Dermis blood vessel endothelial cell (primary cell): ENCODE measurements at regions not wholly inside any gene's neighbourhood (a gene's known extent, or its start where the extent isn't known, plus 50 kb on each side); places are given as distances from the start of the nearest gene placed in this dataset.

Experiments
- DNase-seq: peaks from one replicate; pipeline ENCODE4 v3.0.0; 2010

DNA sequence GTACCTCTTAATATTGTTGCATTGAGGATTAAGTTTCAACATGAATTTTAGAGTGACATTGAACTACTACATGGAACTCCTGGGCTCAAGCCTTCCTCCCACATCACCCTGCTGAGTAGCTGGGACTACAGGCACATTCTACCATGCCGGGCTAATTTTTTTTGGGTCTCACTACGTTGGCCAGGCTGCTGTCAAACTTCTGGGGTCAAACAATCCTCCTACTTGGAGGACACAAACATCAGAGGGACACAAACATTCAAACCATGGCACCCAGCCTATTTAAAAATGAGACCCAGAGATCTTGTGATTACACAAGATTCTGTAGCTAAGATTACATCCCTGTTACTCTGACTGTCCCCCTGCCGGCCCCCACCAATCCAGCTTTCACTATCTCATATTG, 180.9 kb downstream of the KCNRG start:
- no peak for DNase-seq

DNA sequence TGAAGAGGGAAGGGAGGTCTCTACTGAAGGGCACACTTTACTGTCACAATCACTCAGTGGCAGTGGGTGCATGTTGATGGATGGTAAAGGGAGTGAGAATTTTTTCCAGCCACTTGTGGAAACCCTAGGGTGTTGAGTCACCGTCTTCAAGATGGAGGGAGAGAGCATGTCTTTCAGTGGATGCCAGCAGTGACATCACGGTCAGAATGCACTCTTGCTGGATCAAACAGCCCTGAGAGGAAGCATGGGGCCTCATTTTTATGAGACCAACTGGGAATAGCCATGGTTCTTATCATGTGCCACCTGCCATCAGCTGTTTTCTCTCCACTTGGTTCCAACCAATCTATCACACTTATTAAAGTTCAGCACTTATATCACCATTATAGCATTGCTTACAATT, 182.5 kb downstream of the KCNRG start:
- DNase-seq, result no peak

DNA sequence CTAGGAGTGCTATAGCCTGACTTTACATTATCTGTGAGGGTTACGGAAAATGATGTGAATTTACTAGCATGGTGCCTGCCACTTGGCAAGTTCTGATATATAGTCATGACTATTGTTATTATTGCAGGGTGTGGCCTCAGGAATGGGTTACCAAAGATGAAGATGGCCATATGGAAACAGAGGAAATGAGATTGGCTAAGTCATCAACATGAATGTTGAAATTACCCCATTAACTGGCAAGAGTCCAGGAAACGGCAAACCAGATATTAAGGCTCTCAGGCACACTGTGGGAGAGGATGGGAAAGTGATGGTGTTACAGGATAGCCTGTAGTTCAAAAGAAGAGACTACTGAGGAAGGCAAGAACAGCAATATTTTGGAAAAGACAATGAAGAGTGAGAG, 183.3 kb downstream of the KCNRG start:
- peak; percentile 31 for DNase-seq

DNA sequence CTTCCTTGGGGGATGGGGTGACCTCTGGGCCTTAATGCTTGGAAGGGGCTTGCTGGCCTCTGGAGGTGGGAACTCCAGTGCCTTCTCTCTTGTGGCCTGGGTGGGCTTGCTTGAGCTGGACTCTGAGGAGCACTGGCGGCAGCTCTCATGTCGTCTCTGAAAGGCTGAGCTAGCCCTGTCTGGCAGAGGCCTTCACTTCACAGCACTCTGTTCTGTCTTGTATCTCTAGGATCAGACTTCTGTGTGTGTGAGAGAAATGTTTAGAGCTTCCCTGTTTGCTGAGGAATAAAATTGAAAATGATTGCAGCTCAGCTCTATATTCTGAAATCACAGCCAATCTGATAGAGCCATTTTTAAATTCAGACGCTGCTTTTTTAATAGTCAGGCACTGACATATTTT, 185.3 kb downstream of the KCNRG start:
- no peak for DNase-seq

DNA sequence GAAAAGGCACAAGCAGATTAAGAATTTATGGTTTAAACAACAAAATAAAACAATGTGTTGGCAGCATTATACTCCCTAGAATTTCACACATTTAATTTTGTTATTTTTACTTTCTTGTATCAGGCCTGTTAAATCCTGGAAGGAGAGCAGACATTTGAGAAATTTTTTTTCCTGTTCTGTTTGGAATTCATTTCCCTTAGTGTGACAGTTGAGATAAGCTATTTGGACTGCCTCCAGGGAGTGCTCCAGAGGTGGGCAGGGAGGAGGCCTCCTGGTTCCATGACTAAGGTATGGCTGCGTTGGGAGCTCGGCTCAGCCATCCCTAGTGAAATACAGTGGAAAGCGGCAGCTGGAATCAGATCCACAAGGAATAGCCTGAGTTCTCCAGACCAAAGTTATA, 185.7 kb downstream of the KCNRG start:
- peak; percentile 15 for DNase-seq

DNA sequence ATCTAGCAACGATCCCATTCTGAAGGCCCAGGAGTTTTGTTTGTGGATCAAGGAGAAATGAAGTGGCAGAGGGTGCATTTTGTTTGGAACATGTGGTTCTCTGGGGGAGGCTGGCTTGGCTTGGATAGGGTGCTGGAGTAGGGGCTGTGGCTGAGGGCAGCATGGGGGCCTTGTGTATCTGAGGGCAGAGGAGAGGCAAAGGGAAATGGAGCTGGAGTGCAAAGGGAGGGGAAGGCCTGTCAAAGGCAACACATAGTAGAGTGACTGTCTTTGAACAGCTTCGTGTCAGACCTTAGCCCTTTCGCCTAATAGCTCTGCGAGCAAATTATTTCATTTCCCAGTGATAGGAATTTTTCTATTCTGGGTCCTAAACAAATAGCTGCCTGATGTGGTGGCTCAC, 187.2 kb downstream of the KCNRG start:
- no peak for DNase-seq

DNA sequence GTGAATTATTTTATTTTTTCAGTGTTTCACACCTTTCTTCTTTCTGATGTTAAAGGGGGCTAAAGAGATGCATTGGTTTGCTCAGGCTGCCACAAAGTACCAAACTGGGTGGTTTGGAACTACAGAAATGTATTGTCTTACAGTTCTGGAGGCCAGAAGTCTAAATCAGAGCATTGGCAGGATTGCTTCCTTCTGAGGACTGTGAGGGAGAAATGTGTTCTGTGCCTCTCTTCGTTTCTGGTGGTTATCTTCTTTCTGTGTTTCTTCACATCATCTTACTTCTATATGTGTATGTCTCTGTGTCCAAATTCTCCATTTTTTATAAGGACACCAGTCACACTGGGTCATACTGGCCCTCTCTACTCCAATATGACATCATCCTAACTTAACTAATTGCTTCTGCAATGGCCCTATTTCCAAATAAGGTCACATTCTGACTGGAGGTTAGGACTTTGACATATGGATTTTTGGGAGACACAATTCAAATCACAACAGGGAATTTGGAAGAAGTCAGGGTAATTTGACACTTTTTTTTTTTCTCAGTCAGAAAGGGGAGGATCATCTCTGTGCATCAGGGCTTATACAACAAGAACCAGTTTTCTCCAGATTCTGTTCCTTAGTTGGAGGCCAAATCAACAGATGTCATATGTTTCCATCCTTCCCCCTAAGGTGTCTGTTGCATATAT, 188.2 kb downstream of the KCNRG start:
- DNase-seq, result no peak

DNA sequence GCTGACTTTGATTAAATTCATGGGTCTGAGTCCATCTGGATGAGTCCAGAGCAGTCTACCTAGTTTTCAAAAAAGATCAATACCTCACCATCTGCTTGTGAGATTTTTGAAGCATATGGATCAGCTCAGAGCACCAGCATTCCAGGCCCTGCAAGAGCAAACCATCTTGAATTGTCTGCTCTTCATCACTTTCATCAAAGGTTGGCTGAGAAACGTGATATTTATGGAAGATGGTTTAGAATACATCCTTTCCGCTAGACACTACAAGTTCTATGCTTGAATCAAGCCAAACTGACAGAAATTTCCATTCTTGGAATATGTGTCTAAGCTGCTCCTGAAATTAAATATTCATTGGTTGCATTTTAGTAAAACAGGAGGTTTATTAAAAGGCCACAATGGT, 190.3 kb downstream of the KCNRG start:
- no peak for DNase-seq

DNA sequence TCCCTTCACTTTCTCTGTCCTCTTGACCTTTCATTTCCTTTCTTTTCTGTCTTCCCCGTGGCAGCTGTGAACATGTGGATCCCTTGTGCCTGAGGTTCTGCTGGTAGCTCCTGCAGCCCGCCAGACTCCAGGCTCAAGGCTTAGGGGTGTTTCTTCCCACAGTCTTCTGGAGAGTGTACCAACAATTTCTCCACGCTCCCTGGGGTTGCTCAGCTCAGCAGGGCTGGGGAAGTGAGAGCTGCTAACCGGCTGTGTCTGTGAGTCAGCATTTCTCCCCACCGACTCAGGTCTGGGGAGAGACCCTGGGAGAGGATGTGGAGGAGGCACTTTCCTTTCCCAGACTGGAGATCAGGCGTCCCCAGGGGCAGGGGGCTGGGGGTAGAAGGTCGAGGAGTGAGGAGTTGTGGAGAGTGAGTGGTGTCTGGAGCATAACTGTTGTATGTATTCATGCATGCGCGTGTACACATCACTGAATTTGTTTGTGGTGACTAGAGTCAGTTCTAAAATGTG, 193.6 kb downstream of the KCNRG start:
- peak; percentile 47 for DNase-seq

DNA sequence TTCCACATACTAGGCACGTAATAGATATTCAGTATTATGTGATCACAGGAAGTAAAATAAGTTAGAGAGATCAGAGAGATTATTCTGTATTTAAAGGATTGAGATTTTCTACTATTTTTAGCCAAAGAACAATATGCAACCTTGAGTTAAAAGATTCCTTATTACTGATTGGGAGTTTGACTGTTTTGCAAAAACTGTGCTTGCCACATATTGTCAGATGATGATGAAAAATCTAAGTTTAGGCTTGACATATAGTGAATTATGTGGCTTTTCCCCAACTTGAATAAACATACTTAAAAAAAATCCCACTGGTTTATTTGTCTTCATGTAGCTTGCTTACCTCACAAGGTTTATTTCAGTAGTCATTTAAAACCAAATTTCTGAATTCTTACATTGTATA, 194.4 kb downstream of the KCNRG start:
- no peak for DNase-seq

DNA sequence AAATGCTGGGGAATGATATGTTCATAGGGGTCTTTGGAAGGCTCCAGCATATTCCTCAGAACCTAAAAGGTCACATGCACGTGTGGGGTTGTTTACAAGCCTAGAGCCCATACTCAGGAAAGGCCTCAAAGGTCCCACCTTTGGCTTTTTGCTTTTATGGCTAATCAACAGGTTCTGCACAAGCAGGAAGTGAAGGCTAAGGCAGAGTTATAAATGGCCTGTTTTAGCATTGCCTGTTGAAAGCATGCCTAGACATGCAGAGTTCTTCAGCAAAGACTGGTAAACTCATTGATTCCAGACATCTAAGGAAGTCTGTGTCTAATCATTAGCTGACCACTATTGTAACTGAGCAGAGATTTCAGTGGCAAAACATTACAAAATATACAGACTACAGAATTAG, 198.3 kb downstream of the KCNRG start:
- no peak for DNase-seq

DNA sequence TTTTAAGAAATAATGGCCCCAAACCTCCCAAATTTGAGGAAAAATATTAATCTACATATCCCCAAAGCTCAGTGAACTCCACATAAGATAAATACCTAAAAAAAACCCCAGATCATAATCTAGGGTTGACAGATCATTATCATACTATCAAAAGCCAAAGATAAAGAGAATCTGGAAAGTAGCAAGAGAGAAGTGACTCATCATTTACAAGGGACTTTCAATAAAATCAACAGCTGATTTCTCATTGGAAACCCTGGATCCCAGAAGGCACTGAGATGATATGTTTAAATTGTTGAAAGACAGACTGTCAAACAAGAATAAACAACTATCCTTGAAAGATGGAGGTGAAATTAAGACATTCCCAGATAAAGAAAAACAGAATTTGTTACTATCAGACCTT, 199.3 kb downstream of the KCNRG start:
- DNase-seq, result no peak

DNA sequence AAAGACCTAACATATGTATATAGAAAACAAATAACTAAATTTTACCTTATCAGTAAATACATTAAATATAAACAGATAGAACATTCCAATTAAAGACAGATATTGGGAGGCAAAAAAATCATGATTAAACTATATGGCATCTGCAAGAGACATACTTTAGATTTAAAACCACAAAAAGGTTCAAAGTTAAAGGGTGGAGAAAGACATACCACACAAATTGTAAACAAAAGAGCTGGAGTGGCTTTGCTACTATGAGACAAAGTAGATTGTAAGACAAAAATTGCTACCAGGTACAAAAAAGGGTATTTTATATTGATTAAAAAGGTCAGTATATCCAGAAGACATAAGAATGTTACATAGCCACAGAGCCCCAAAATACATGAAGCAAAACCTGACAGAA, 200.2 kb downstream of the KCNRG start:
- no peak for DNase-seq

DNA sequence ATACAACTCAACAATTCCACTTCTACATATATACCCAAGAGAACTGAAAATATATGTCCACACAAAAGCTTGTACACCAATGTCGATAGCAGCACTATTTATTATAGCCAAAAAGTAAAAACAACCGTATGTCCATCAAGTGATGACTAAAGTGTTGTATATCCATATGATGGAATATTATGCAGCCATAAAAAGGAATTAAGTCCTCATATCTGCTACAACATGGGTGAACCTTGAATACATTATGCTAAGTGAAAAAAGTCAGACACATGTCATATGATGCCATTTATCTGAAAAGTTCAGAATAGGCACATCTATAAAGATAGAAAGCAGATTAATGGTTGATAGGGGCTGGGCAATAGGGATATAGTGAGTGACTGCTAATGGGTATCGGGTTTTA, 204.5 kb downstream of the KCNRG start:
- no peak for DNase-seq

DNA sequence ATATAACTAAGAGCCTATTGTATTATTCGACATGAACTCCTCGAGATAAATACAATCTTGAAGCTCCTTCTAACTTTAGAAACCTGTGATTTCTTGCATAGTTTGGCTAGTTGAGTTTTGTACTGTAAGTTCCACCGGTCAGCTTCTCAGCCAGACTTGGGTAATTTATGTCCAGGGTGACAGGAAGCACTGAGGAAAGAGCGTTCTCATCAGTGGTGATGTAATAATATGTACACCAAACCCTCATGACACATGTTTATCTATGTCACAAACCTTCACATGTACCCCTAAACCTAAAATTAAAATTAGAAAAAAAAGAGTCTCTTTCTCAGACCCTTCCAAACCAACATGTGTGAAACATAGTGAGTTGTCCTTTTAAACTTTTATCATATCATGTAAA, 205.7 kb downstream of the KCNRG start:
- DNase-seq, result no peak

DNA sequence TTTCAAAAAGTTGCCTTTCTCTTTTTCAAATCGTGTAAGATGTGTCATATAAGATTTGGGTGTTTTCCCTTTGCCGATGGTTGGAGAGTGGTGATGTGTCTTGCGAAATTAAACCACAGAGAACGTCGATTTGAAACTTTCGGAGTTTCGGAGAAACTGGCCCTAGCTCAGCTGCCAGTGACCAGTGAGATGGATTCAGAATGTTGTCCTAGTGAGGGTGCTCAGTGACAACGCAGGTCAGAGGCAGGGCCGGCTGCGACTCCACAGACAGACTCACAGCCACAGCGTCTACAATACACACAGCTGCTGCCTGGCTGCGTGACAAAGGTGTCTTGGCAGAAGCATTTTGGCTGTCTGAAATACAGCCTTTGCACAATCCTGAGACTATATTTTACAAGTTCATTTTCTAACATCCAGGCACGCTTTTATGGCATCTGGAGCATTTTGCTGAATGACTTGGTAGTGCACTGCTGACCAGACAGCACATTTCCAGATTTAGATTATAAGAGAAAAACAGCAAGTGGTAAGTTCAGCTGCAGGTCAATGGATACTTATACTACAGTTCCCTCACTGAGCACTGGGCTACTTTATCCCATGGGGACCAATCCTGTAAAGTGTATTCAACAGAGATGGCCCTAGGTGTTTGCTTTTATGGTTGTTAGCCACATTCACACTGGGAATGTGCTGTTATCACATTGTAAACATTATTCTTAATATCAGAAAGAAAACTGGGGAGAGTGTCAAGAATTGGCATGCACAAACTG, 207.5 kb downstream of the KCNRG start:
- no peak for DNase-seq

DNA sequence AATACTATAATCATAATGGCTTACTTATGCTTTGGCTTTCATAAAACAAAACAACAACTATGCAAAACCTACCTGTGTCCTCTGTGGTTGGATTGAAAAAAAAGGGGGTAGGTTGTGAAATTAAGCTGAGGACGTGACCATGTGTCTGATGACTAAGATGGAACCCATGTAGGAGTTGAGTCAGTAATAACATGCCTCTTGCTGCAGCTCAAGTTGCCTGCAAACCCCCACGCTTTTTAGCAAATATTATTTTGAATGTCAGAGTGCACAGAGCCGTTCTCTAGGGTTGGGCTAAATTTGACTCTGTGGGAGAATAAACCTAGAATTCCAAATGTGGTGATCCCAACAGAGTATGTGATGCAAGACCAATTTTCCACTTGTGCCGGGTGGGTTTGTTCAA, 209.3 kb downstream of the KCNRG start:
- DNase-seq, result no peak

DNA sequence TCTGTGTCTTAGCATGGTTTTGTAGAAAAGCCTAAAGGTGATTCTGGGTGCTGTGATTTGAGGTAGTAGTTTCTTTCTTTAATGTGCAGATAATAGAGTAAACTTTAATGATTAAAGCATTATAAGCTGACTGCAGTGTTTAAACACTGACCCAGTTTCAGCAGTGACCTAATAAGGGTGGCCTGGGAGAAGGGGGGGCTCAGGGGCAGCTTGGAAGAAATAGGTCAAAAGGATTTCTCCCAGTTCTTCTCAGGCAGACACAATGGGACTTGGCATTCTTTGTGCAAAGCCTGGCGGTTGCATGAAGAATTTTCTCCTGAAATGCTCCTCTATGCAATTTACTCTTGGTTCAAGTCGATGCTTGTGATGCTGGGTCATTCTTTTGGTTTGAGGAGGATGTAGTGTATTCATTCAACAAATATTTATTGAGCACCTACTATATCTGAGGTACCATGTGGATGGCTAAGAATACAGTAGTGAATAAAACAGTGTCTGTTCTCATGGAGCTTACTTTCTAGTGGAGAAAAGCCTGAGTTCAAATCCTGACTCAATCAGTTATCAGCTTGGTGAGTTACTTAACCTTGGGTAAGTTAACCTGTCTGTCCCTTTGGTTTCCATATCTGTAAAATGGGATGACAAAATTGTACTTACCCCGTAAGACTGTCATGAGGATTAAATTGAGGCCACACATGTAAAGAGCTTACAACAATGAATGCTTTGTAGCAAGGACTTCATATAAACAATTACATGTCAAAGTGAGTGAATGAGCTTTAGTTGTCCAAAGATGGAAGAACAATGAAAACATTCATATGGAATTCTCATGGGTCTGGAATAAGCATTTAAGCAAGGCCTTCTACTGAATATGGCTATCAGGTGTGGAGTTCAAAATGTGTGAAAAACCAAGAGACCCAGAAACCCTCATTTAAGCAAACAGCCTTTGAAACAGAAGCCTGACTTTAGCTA, 210.2 kb downstream of the KCNRG start:
- no peak for DNase-seq

DNA sequence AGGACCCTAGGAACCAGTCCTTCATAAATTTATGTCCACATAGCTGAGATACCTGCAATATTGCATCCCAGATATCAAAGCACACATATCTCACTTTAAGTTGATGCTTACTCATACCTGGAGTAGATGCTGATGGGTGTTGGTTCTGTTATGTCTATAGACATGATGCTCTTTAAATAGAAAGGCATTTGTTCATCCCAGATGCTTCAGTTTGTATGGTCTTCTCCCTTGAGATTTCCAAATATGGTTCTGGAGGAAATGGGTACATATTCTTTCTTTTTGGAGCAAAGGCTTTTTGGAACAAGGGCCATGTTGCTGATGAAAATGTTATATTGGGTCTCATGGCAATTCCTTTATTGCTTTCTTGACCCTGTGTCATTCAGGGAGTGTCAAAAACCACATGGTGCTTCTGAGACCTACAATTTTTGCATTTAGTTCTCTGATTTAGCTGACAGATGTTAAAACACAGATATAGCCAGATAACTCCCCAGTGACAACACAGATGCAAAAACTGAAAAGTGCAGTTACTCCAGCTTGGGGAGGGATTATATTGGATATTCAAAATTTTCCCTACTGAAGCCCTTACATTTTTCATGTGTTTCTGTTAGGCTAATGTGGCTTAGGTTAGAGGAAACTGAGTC, 211.4 kb downstream of the KCNRG start:
- DNase-seq, result no peak

DNA sequence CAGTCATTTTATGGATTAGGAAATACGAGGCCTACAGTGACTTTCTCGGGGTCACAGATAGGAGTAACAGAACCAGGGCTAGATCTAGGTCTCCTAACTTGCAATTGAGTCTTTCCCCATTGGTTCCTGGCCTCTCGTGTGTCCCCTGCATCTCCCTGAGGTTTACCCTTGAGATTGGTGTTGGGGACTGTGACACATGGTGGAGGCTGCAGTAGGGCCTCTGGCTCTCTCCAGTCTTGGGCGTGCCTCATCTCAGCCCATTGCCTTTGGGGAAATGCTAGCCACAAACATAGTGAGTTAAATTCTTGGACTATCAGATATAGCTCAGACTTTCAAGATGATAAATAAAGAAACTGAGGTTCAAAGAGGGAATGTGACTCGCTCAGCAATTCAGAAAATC, 212.1 kb downstream of the KCNRG start:
- DNase-seq, result no peak

DNA sequence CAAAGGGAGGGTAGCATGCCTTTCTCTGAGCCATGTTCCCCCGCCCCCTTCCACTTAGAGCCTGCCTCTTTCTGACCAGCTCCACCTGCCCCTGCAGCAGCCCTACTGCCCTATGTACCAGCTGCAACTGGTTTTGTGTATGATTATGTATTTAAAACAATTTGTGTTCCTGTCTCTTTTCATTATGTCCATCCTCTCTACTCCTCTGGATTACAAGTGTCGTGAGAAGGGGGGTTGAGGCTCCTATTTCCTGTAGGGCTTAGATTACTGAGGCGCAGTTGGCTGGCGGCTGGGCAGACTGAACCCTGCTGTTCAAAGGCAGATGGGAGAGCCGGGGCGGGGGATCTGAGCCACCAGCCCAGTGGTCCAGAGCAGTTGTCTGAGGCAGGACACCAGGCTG, 213.3 kb downstream of the KCNRG start:
- DNase-seq, result no peak

DNA sequence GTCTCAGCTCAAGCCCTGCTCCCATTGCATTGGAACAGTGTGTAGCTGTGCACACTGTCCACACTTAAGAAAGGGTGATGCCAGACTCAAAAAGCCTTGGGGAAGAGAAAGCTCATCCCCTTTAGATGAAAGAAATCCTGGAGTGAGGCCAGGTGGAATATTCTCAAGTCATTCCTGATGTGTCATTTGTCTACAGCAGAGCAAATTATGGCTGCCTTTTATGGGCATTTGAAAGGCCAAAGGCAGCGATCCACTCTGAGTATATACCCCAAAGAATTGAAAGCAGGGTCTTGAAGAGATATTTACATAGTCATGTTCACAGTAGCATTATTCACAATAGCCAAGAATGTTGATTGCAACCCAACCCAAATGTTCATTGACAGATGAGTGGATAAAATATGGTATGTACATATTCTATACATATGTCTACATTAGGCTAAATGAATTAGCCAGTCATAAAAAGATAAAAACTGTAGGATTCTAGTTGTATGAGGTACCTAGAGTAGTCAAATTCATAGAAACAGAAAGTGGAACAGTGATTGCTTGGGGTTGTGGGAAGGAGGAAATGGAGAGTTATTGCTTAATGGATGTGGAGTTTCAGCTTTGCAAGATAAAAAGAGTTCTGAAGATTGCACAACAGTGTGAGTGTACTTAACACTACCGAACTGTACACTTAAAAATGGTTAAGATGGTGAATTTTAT, 214.9 kb downstream of the KCNRG start:
- no peak for DNase-seq
